Osteocyte (in vitro differentiated cells): ENCODE measurements at regions not wholly inside any gene's neighbourhood (a gene's known extent, or its start where the extent isn't known, plus 50 kb on each side); places are given as distances from the start of the nearest gene placed in this dataset.

Experiments used
- DNase-seq: peaks from one replicate; pipeline ENCODE4 v3.0.0; 2021; ENCODE audit warnings: mixed read lengths; ENCODE audit not compliant: unreplicated experiment; ENCODE audit errors: extremely low spot score
- H3K27ac Mint-ChIP-seq: one replicate; pipeline ENCODE4 v1.8.0; 2021; ENCODE audit warnings: mild to moderate bottlenecking, mixed read lengths; ENCODE audit not compliant: unreplicated experiment
- H3K27me3 Mint-ChIP-seq: one replicate; pipeline ENCODE4 v1.8.0; 2021; ENCODE audit warnings: mixed read lengths; ENCODE audit not compliant: unreplicated experiment
- H3K36me3 Mint-ChIP-seq: one replicate; pipeline ENCODE4 v1.8.0; 2021; ENCODE audit warnings: mixed read lengths; ENCODE audit not compliant: unreplicated experiment
- H3K4me1 Mint-ChIP-seq: one replicate; pipeline ENCODE4 v1.8.0; 2021; ENCODE audit warnings: mixed read lengths; ENCODE audit not compliant: unreplicated experiment
- H3K4me3 Mint-ChIP-seq: one replicate; pipeline ENCODE4 v1.8.0; 2021; ENCODE audit warnings: mild to moderate bottlenecking, moderate library complexity, mixed read lengths; ENCODE audit not compliant: unreplicated experiment
- H3K9me3 Mint-ChIP-seq: one replicate; pipeline ENCODE4 v1.8.0; 2021; ENCODE audit warnings: mixed read lengths; ENCODE audit not compliant: unreplicated experiment
- TF ChIP-seq, protein P1 (sequence below): fragments of 200-600 bp; sonication (generic); IDR thresholded peaks from 2 replicates; pipeline ENCODE4 v1.5.0; 2021; ENCODE audit warnings: antibody characterized with exemption, mild to moderate bottlenecking, moderate library complexity

DNA sequence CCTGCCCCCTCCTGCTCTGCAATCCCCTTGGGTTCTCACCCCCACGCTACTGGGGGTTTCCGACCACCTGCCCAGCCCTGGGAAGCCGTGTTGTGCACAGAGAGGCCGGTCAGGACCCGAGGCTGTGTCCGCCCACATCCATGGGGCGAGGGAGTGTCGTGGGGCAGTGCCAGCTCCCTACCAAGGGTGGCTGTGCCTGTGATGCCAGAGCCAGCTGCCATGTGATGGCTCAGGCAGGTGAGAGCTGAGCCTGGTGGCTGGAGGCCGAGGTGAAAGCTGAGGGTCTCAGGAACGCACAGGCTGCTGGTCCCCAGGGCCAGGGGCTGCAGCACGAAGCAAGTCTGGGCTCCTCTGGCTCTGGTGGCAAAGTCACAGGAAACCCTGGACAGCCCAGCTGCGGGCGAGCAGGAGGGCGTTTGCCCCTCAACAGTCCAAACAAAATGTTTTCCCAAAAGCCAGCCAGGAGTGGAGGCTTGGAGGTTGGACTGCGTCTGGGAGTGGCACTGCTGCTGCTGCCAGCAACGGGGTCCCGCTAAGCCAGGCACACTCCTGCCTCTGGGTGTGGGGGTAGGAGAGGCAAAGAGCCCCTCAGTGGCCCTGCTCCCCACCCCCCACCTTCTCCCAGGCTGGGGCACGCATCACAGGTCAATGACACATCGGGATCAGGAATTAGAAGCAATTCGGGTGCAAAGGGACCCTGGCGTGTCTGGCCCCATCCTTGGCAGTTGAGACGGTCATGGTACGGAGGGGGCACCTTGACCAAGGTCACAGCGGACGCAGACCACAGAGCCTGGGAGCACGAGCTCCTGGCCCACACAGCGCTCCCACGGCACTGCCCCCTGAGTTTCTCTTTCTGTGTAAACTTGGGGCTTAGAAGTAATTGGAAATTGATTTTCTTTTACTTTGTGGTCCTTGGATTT is 72.4 kb upstream of the GPC1 start:
- TF ChIP-seq, protein P1, sequence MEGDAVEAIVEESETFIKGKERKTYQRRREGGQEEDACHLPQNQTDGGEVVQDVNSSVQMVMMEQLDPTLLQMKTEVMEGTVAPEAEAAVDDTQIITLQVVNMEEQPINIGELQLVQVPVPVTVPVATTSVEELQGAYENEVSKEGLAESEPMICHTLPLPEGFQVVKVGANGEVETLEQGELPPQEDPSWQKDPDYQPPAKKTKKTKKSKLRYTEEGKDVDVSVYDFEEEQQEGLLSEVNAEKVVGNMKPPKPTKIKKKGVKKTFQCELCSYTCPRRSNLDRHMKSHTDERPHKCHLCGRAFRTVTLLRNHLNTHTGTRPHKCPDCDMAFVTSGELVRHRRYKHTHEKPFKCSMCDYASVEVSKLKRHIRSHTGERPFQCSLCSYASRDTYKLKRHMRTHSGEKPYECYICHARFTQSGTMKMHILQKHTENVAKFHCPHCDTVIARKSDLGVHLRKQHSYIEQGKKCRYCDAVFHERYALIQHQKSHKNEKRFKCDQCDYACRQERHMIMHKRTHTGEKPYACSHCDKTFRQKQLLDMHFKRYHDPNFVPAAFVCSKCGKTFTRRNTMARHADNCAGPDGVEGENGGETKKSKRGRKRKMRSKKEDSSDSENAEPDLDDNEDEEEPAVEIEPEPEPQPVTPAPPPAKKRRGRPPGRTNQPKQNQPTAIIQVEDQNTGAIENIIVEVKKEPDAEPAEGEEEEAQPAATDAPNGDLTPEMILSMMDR: no peak
- no peaks in the 10 kb centered on the region for H3K27me3 Mint-ChIP-seq
- H3K4me3 Mint-ChIP-seq: no peak overlapping the region
- no peaks in the 10 kb centered on the region for H3K4me1 Mint-ChIP-seq
- peaks cover 11% of the 10 kb centered on the region for H3K9me3 Mint-ChIP-seq
- DNase-seq: no peak
- no peak overlapping the region for H3K27ac Mint-ChIP-seq
- H3K36me3 Mint-ChIP-seq: peaks cover 7% of the 10 kb centered on the region

DNA sequence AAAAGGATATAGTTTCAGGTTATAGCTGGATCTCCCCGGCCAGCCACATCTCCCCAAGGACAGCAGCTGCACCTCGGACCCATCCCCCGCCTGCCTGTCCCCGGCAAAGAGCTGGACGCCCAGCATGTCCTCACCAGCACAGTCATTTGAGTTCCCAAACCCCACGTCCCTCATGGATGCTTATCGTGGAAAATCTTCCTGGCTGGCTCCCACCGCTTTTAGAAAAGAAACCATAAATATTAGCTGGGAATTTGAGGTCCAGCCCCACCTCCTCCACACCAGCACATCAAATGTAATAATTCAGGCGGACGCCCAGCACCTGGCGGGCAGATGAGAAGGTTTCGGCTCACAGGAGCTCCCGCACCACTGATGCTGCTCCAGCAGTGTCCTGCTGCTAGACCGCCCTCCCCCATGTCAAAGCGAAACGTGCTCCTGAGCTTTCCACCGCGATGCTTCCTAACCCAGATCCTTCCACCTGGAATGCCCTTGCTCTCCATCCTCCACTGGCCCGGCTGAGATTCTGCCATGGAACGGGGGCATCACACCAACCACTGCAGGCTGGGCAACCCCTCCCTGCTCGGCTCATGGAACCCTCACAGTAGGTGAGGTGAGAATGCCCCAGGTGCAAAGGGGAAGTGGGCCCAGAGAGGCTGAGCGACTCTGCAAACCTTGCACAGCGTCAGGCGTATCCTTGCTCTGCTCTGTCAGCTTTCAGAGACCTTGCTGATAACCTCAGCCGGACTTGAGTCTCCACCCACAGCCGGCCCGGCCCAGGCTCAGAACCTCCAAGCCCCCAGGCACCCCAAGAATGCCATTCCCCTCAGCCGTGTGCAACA is 71.5 kb upstream of the GPC1 start:
- H3K27me3 Mint-ChIP-seq: no peaks in the 10 kb centered on the region
- peaks cover 7% of the 10 kb centered on the region for H3K36me3 Mint-ChIP-seq
- peaks cover 2% of the 10 kb centered on the region for H3K4me1 Mint-ChIP-seq
- TF ChIP-seq, protein P1: no peak
- H3K27ac Mint-ChIP-seq: no peak overlapping the region
- H3K4me3 Mint-ChIP-seq: no peak overlapping the region
- peaks cover 11% of the 10 kb centered on the region for H3K9me3 Mint-ChIP-seq
- DNase-seq: no peak

- Mint-ChIP-seq H3K4me3 (no peak overlapping the region), H3K9me3 (peaks cover 11% of the 10 kb centered on the region), H3K27ac (no peak overlapping the region), H3K27me3 (no peaks in the 10 kb centered on the region), H3K36me3 (peaks cover 7% of the 10 kb centered on the region), H3K4me1 (peaks cover 7% of the 10 kb centered on the region)
- no peak for DNase-seq
- TF ChIP-seq, protein P1: no peak
These were observed 70.9 kb upstream of the GPC1 start for GRCh38 chr2:240364582-240364960.

GRCh38 chr2:240364961-240365775 is 70.3 kb upstream of the GPC1 start:
- Mint-ChIP-seq H3K27me3 (no peaks in the 10 kb centered on the region), H3K27ac (no peak overlapping the region), H3K9me3 (peaks cover 11% of the 10 kb centered on the region), H3K36me3 (peaks cover 7% of the 10 kb centered on the region), H3K4me1 (peaks cover 13% of the 10 kb centered on the region), H3K4me3 (no peak overlapping the region)
- TF ChIP-seq, protein P1: no peak
- DNase-seq: no peak
